Loucy (cell line): ENCODE measurements at regions not wholly inside any gene's neighbourhood (a gene's known extent, or its start where the extent isn't known, plus 50 kb on each side); places are given as distances from the start of the nearest gene placed in this dataset.

Experiments used
- H2AFZ ChIP-seq: fragments of 200-600 bp; sonication (generic); 2 replicates; pipeline ENCODE4 v1.6.0; 2016; ENCODE audit warnings: antibody characterized with exemption, mild to moderate bottlenecking, low read length, moderate library complexity
- H3F3A ChIP-seq: fragments of 200-600 bp; 2 replicates; pipeline ENCODE4 v1.6.0; 2016; ENCODE audit warnings: antibody characterized with exemption, low read depth, mild to moderate bottlenecking
- H3K27me3 ChIP-seq: fragments of 200-600 bp; sonication (generic); 2 replicates; pipeline ENCODE4 v1.6.1; 2014; ENCODE audit warnings: low read length, mild to moderate bottlenecking; ENCODE audit not compliant: insufficient read depth, poor library complexity, severe bottlenecking
- H3K36me3 ChIP-seq: fragments of 200-600 bp; sonication (generic); 2 replicates; pipeline ENCODE4 v1.6.1; 2016; ENCODE audit warnings: low read length; ENCODE audit not compliant: insufficient read depth
- H3K4me1 ChIP-seq: fragments of 200-600 bp; sonication (generic); 2 replicates; pipeline ENCODE4 v1.5.1; 2014; ENCODE audit warnings: low read length, mild to moderate bottlenecking; ENCODE audit not compliant: insufficient read depth, poor library complexity, severe bottlenecking
- H3K4me2 ChIP-seq: fragments of 200-600 bp; sonication (generic); 2 replicates; pipeline ENCODE4 v1.6.0; 2014; ENCODE audit warnings: antibody characterized with exemption, low read length, low read depth, mild to moderate bottlenecking; ENCODE audit not compliant: poor library complexity, severe bottlenecking
- H3K4me3 ChIP-seq: fragments of 200-600 bp; sonication (generic); 2 replicates; pipeline ENCODE4 v1.5.1; 2014; ENCODE audit warnings: low read length, mild to moderate bottlenecking, mixed read lengths; ENCODE audit not compliant: poor library complexity, severe bottlenecking
- H3K79me2 ChIP-seq: fragments of 200-600 bp; sonication (generic); 2 replicates; pipeline ENCODE4 v1.6.1; 2014; ENCODE audit warnings: low read length; ENCODE audit not compliant: insufficient read depth
- H3K9ac ChIP-seq: fragments of 200-600 bp; sonication (generic); 2 replicates; pipeline ENCODE4 v1.6.0; 2014; ENCODE audit warnings: mild to moderate bottlenecking, low read depth, low read length, moderate library complexity; ENCODE audit not compliant: poor library complexity, severe bottlenecking
- H3K9me2 ChIP-seq: fragments of 200-600 bp; sonication (generic); replicated peaks from 2 replicates; pipeline ENCODE4 v1.6.1; 2016; ENCODE audit warnings: low read depth, low read length, mixed read lengths
- H3K9me3 ChIP-seq: fragments of 200-600 bp; sonication (generic); 2 replicates; pipeline ENCODE4 v1.6.1; 2014; ENCODE audit warnings: mild to moderate bottlenecking, antibody characterized with exemption, low read length, low read depth; ENCODE audit not compliant: insufficient read depth
- H4K20me1 ChIP-seq: fragments of 200-600 bp; sonication (generic); 2 replicates; pipeline ENCODE4 v1.6.0; 2014; ENCODE audit warnings: antibody characterized with exemption, low read length, mild to moderate bottlenecking; ENCODE audit not compliant: insufficient read depth, poor library complexity, severe bottlenecking
- CTCF ChIP-seq: fragments of 200-600 bp; sonication (generic); conservative IDR thresholded peaks from 2 replicates; pipeline ENCODE4 v1.5.1; 2014; ENCODE audit warnings: mild to moderate bottlenecking, antibody characterized with exemption, low read length
- EZH2phosphoT487 ChIP-seq: fragments of 200-600 bp; IDR thresholded peaks from 2 replicates; pipeline ENCODE4 v1.6.1; 2018; ENCODE audit warnings: antibody characterized with exemption, mild to moderate bottlenecking, moderate library complexity, borderline replicate concordance

- Histone ChIP-seq H3K4me1 (no peaks in the 10 kb centered on the region), H3K9me2 (no peaks in the 10 kb centered on the region), H3K79me2 (no peaks in the 10 kb centered on the region), H3K4me3 (no peak overlapping the region), H2AFZ (no peak overlapping the region), H3K4me2 (no peak overlapping the region), H4K20me1 (no peaks in the 10 kb centered on the region), H3K9me3 (peaks cover 11% of the 10 kb centered on the region; the same call in 1 of the 2 replicates), H3K36me3 (no peaks in the 10 kb centered on the region), H3F3A (no peaks in the 10 kb centered on the region), H3K27me3 (no peaks in the 10 kb centered on the region), H3K9ac (no peak overlapping the region)
- TF ChIP-seq CTCF (no peak), EZH2phosphoT487 (no peak)
These were observed 220.8 kb upstream of the ZNF507 start for GRCh38 chr19:32124585-32124984.

DNA sequence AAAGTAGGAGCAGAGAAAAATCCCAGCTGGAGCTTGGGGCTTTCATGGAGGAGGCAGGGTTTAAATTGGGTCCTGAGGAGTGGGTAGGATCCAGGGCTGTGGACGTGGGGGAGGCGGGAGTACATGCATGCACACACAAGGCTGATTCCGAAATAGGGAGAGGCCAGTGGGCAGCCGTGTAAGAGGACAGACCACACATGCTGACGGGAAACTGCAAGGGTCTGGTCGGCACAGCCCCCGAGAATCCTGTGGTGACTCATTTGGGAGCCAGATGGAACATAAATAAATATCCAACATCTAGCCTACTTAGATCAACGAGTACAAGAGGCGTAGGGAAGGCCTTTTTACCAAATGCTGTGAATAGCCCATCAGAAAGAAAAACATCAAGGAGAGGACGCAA is 216.3 kb upstream of the ZNF507 start:
- Histone ChIP-seq H3K4me2 (no peak overlapping the region), H4K20me1 (no peaks in the 10 kb centered on the region), H3K9me2 (no peaks in the 10 kb centered on the region), H3K4me3 (no peak overlapping the region), H3F3A (no peaks in the 10 kb centered on the region), H2AFZ (no peak overlapping the region), H3K79me2 (no peaks in the 10 kb centered on the region), H3K9ac (no peak overlapping the region), H3K9me3 (peaks cover 8% of the 10 kb centered on the region; the same call in 1 of the 2 replicates), H3K36me3 (no peaks in the 10 kb centered on the region), H3K4me1 (no peaks in the 10 kb centered on the region), H3K27me3 (no peaks in the 10 kb centered on the region)
- TF ChIP-seq EZH2phosphoT487 (no peak), CTCF (no peak)

DNA sequence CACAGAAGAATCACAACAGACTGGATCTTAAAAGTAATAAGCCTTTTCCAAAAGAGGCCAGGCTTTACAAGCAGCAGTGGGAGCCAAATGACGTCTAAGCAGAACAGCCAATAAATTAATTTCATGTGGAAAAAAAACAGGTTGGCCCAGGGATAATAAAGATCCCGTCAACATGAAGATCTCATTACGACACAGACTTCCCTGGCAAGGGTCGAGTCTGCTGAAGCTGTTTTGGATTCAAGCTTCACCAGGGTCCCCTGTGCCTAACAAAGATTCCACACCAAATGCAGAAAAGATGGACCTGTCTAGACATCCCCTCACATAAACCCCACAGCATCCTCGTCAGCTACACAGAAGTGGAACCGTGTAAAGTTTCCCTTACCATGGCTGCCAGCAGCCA is 215.1 kb upstream of the ZNF507 start:
- H3F3A ChIP-seq, result no peaks in the 10 kb centered on the region
- H2AFZ ChIP-seq, result no peak overlapping the region
- no peaks in the 10 kb centered on the region; the same call in 1 of the 2 replicates for H3K9me3 ChIP-seq
- TF ChIP-seq EZH2phosphoT487 (no peak), CTCF (no peak)
- no peak overlapping the region for H3K9ac ChIP-seq
- H3K27me3 ChIP-seq, result no peaks in the 10 kb centered on the region
- H3K36me3 ChIP-seq, result no peaks in the 10 kb centered on the region
- no peaks in the 10 kb centered on the region for H3K79me2 ChIP-seq
- no peak overlapping the region for H3K4me2 ChIP-seq
- H3K4me1 ChIP-seq, result no peaks in the 10 kb centered on the region
- H4K20me1 ChIP-seq, result no peaks in the 10 kb centered on the region
- no peaks in the 10 kb centered on the region for H3K9me2 ChIP-seq
- no peak overlapping the region for H3K4me3 ChIP-seq
